ENCODE measurements at regions not wholly inside any gene's neighbourhood (a gene's known extent, or its start where the extent isn't known, plus 50 kb on each side); places are given as distances from the start of the nearest gene placed in this dataset.

DNA sequence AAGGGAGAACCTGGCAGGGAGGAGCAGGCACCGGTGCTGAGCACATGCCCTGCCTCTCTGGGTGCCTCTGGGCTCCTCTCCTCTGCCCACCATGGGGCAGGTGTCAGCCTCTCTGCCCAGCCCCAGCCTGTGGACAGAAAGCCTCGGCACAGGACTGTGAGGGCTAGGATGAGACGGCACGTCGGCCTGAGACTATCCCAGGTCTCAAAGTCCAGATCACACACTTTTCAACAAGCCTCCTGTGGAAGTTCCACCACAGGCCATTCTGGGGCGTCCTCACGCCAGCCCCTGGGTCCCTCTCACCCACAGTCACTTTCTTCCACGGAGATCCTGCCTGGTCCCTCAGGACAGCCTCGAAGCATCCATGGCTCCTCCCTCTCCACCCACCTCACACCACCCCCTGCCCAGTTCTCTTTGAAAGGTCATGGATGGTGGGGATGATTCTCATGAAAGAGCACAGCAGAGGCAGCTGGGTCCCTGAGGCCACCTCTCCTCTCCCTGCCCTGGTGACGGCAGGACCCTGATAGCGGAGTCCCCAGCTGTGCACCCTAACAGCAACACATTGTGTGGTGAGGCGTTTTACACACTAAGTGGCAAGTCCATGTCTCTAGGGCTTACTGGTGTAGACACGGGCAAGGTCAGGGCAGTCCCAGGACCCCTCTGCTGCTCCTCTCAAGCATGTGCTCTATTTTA is 569.4 kb upstream of the SALL3 start:
- TF ChIP-seq SUZ12 (IDR thresholded peaks at IDR 0.05; ENCODE audit: extremely low read depth, insufficient read depth, insufficient read length) = no peak
- TF ChIP-seq YY1 (IDR thresholded peaks at IDR 0.05; ENCODE audit: insufficient read depth, insufficient read length) = no peak
